Stimulated activated CD8-positive, alpha-beta memory T cell treated with anti-CD3 and anti-CD28 coated beads, Interleukin-12 subunit alpha, Interleukin-12 subunit beta, amount 100 ng/mL, for 1 hour (primary cell): ENCODE measurements at regions not wholly inside any gene's neighbourhood (a gene's known extent, or its start where the extent isn't known, plus 50 kb on each side); places are given as distances from the start of the nearest gene placed in this dataset.
"Not testable (repeated sequence)": the region's sequence is repeated elsewhere in the genome, so short reads cannot be mapped to it uniquely, and the experiment has no call there.

Source experiments
- DNase-seq: peaks from one replicate; pipeline ENCODE4 v3.0.0-alpha.2; 2020; ENCODE audit warnings: low read depth

DNA sequence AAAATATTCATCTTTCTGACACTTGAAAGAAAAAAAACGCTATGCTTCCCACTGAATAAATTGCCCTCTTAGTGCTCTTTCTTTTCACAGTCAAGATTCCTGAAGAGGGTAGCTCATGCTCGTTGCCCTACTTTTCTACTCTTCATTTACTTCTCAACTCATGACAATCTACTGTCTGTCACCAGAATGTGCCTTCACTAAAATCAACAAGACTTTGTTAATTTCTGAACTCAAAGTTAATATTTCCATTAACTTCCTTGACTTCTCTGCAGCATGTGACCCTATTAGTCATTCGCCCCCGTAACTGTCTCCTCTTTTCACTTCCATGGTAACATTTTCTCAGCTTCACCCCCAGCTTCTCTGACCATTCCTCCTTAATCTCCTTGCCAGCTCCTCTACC is 98.9 kb upstream of the MAPRE2 start:
- no peak for DNase-seq

DNA sequence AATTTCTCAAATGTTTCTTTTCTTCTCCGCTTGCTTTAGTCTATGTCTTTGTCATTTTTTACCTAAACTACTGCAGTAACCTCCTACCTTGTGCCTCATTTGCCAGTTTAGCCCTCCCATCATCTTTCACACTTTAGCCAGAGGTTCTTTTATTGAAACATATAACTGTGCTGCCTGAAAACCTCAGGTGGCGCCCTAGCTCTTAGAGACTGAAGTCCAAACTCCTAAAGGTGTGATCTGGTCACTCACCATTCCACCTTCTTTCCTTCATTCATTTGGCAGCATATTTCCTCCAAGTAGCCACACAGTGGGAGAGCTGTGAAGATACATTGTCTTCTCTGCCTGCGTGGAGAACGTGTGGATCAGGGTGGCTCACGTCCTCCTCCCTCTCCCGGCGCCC is 98.2 kb upstream of the MAPRE2 start:
- DNase-seq: no peak

DNA sequence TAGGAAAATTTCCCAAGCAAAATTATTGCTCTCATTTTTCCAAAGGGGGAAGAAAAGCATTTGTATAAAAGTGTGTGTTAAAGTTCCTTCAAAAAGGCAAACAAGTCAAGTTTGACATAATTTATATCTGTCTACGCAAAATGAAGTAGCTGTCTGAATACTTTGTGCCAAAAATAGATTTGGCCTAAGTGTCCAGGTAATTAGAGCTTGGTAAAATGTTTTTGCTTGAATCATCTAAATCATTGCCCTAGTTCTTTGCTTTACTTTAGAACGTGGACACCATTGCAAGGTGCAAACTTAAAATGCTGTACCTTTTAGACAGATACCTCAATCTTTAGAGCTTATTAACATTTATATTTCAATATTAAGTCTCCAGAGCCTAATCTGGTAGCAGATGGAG is 97.6 kb upstream of the MAPRE2 start:
- DNase-seq: no peak

DNA sequence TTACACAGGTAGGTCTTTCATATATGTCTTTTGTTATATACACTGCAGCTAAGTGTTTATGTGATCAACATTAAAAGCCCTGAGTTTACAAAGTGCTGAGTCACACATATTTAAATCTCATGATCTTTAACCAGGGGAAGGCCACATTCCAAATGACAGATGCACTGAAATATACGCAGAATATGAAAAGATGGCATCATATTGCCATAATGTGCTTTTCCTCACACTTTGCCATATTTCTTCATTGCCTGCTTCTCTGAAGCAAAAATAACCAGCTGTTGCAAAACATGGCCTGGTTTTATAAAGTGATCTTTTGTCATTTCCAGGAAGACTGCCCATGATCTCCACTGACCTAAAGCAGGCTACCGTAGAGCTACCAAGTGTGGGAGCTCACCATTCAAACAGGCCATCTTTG is 93.5 kb upstream of the MAPRE2 start:
- no peak for DNase-seq

DNA sequence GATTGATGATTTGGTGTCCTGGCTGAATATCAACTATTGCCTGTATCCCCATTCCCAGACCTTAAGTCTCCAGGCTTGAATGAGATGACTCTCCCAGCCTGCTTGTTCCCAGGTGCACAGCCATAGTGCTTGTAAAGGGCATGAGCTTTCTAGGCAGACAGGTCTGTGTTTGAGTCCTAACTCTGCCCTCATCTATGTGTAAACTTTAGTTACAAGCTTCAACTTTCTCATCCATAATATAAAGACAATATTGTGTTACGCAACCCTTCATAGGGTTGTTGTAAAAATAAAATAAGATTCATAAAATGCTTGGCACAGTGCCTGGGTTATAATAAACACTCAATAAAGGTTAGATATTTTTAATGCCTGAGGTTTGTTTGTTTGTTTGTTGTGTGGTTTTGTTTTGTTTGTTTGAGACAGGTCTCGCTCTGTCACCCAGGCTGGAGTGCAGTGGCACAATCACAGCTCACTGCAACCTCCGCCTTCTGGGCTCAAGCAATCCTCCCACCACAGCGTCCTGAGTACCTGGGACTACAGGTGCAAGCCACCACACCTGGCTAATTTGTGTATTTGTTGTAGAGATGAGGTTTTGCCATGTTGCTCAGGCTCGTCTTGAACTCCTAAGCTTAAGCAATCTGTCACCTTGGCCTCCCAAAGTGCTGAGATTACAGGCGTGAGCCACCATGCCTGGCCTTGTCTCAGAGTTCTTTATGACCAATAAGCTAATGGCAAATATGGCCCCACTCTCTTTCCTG is 89.4 kb upstream of the MAPRE2 start:
- no peak for DNase-seq

DNA sequence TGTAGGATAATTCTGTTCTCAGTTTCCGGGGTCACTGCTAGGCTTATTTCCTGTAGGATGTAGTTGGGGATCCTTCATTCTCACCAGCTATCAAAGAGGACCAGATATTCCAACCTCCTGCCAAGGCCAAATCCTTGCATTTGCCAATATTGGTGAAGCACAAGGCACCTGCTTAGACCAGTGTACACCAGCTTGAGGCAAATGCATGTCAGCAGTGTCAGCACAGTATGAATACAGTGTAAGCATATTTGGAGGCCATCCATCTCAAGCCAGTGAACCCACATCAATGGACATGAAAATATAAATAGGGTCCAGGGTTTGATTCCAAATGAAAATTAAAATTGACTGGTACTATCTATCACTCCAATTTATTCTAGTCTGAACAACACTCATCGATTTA is 88.0 kb upstream of the MAPRE2 start:
- no peak for DNase-seq

DNA sequence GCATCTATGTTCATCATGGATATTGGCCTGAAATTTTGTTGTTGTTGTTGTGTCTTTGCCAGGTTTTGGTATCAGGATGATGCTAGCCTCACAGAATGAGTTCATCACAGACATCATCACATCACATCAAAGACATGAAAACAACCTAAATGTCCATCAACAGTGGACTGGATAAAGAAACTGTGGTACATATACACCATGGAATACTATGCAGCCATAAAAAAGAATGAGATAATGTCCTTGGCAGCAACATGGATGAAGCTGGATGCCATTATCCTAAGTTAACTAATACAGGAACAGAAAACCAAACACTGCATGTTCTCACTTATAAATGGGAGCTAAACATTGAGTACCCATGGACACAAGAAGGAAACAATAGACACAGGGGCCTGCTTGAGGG is 85.7 kb upstream of the MAPRE2 start:
- DNase-seq: not testable (repeated sequence)

DNA sequence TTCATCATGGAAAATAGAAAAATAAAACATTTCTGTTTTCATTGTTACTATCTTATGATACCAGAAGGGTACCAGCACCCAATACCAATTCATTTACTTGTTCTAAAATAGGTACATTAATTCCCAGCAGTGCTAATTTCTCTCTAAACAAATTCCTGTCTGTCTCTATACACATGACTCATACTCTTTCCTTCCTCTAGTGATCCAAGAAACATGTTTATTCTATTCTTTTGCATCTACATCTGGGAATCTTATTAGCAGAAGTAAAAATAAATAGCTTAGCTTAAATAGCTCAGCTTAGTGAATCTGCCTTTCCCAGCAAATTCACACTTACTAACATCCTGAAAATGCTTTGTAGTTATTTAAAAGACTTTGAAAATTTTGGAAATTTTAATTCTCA is 84.5 kb upstream of the MAPRE2 start:
- no peak for DNase-seq

DNA sequence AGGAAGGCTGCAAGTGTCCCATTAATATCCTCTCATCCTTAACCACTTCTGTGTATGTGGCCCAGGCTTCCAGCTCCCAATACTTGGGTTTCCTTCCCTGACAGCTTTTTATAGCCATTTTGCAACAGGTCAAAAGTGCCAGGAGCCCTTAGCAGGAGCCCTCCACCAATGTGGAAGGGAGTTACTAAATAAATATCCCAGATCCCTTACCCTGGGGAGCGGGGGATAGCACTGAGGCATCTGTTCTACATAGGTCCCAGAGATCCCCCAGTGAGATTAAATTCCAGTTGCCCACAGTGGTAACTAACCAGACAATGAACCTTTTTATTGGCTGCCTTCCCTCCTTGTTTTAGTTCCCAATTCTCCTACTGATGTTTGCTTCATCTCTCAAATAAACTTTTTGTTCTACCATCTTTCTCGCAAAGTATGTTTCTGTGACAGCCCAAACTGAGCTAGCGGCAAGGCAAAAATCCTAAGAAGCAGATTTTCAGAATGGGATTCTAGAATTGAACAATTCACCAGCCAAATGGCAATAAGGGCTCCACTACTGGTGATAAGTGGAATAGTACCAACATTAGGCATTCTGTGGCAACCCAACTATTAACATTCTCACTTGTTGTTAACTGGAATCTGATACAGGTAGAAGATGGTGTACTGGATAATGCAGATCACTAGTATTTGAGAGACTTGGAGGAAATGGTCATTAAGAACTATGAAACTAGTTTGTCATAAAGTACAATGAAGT is 83.9 kb upstream of the MAPRE2 start:
- DNase-seq: no peak

DNA sequence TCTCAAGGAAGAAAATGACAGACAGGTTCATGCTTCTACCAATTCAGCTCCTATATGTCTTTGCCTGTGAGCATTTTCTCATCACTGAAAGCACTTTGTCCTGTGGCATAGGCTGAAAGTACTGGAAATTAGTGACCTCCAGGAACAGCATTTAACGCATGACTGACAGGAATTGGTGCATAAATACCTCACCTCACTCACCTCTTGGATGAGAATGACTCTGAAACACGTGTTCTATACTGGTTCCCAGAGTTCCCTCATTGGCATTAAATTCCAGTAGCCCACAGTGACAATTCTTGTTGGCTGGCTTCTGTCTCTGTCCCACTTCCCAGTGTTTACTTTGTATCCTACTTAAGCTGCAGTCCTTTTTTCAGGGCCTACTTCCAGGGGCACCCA is 83.4 kb upstream of the MAPRE2 start:
- DNase-seq: no peak

DNA sequence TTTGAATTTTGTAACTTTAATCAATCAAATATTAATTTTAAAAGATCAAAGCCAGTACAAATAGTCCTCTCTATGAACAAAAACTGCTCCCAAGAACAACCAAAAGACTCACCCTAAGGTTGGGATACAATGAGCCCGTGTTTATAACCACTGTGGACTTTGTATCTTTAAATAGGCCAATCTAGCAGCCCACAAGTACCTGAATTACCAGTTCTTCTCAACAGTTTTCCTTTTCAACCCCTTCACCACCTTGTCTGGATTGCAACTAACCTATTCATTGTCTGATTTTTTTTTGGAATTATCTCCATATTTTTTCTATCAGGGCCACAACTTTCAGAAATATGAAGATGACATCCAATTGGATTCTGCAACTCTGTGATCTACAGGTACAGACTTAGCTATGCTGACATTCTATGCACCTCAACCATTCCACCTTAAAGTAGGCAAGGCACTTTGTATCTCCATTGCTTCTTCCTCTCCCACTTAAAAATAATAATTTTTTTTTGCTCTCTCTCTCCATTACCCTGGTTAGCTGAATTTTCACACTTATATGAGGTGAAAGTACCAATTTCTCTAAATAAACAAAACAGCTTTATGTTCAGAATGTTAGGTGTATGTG is 81.9 kb upstream of the MAPRE2 start:
- no peak for DNase-seq

DNA sequence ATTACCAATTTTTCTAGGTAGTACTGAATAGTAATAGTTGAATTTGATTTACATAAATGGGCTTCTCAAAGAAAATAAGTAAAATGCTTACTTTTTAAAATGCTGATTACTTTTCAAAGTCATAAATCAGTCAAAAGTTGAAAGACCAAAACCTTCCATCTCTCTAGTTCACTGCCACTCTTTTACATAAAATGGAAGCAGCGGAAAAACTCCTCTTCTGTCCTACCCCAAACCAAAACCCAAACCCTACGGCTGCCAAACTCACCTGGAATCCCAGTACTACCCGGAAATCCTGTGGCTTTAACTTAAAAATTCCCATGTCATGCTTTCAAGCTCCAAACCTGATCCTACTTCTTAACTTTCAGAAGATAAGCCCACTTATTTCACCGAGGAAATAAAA is 81.2 kb upstream of the MAPRE2 start:
- DNase-seq: no peak

DNA sequence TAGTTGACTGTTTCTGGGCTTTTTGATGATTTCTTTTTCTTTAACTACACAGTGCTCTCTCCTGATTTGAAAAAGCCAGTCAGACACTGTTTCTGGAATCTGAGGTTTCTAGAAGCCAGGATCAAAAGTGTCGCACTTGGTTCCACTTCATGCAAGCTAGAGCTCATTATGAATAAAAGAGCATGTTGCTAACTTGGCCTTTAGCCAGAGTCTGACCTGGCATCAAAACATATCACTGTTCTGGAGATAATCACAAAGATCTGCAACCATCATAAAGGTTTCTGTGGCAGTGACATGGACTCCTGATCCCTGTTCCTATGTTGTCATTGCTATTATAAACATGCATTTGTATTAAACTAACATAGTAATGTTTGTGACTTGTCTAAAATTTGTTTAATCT is 76.1 kb upstream of the MAPRE2 start:
- no peak for DNase-seq

DNA sequence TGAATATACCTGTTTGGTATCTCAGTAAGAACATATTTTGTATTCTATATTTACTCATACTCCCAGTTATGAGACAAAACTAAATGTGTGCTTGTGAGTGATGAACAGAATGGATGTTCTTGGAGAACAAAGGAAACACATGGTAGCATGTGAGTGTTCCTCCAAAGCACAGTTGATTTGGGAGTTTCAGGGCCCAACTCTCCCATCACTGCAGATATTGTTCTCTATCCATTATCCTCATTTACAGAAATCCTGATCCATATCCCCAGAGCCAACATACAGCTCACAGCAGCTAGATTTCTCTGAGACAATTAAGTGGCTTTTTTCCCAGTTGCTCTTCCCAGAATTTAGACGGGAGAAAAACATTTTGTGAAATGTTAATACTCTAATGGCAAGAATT is 75.6 kb upstream of the MAPRE2 start:
- DNase-seq: no peak

DNA sequence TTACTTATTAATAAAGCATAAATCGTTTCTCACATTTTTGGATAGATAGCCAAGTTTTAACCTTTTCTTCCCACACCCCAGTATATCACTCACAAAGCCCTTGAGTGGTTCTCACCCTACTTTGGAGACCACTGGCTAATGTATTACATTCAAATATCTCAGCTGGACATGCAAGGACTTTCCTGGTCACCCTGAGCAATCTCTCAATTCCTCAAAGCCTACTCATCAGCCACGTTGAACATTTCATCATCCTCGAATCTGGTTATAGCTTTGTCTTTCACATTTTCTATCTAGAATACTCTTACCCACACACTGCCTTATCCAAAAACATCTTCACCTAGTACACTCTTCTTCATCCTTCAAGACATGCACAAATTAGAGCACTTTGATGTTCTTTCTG is 71.1 kb upstream of the MAPRE2 start:
- DNase-seq: no peak

DNA sequence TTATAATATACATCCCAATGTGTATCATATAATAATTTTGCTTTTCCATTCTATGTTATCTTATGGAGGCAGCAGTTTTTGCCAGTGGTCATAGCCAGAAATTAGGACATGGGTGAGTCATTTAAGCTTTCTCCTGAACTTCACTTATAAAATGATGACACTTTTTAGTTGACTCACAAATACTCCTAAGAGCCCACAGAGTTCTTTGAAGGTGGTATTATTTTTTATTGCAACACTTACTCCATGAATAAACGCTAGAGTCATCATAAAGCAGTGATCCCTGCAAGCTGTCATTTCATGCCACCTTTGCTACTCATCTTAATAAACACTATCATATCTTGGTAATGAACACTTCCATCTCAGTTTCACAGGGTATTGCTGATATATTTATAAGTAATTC is 69.9 kb upstream of the MAPRE2 start:
- no peak for DNase-seq

DNA sequence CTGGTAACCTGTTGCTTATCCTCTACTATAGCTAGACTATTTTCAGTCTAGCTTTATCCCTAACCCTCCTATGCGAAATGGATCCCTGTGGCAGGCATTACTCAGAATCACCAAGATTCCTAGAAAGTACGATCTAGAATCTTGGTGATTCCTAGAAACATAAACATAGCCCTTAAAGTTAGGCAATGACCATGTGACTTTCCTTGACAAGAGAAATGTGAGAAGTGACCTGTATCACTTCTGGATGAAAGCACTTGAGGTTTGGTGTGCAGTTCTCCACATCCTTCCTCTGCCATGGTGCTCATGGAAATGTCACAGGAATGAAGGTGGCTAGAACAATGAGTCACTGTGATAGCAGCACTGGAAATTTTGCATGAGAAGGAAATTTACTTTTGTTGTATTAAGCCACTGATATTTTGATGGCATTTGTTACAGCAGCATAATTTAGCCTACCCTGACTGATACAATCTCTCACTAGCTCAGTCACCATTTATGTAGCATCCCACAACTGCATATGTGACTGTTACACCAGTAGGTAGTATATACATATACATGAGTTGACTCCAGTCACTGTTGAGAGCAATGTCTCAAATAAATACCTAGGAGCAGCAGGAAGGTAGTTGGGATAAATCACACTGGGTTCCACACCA is 68.3 kb upstream of the MAPRE2 start:
- DNase-seq: no peak

DNA sequence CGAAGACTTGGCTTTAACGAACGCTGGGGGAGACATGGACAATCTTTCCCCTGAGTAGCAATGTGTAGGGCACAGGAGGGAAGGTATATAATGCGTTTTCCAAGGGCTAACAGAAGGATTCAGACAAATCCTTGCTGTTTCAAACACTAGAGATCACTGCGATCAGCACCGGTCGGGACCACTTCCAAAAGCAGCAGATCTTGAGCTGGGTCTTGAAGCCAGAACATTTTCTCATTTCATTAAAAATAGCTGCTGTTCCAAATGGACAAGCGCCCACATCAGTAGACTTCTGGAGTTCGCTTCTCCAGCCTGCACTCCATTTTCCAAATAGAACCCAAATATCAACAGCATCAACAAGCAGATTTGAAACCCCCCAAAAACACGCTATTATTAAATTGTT is 65.1 kb upstream of the MAPRE2 start:
- no peak for DNase-seq

DNA sequence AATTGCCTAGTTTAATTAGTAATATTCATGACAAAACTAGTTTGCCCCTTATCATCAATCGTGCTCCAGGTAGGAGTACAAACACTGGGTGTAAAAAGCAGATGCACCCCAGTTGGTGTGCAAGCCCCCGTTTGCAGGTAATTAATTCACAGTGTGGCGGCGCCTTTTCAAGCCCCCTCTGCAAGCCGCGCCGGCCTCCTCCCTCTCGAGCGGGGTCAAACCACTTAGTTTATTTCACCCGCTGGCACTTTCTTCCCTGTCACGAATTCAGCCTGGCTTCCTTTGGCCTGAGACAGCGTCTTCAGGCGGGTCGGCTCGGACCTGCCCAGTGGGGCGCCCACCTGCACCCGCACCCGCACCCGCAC is 64.7 kb upstream of the MAPRE2 start:
- no peak for DNase-seq

DNA sequence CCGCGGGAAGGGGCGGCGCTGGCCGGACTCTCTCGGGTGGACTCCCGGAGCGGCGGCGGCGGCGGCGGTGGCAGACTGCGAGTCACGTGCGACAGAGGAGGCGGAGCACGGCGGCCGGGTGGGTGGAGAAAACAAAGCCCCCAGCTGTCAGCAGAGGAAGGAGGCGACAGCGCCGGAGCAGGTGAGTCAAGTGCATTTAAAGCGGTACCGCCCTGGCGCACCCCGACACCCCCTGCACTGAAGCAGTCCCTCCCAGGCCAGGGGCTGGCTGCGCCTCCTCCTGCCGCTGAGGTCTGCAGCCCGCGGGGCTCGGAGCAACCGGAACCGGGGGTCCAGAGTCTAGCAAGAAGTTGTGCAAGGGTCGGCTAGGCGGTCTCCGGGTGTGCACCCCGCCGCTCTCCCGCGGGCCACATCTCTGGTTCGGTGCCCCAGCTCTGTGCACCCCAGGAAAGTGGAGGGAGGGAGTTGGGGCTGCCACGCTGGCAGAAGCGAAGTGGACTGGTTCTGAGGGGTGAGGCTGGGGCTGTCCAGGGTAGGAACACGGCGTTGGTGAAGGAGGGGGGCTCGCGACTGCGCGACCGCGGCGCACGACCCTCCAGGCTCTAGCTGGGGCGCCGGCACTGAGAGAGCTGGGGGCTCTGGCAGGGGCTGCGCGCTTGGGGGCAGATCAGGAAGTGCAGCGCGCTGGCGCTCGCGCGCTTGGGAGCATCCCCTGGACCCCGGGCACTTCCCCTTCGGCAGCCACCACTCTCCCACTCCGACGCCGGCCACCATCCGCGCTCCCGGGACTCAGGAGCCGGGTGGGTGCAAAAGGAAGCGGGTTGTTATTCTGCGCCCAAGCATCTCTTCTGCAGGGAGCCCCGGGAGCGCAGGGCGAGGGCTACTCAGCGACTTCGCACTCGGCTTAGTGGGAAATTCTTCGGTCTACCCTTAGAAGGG is 64.0 kb upstream of the MAPRE2 start:
- peak; percentile 70 for DNase-seq

DNA sequence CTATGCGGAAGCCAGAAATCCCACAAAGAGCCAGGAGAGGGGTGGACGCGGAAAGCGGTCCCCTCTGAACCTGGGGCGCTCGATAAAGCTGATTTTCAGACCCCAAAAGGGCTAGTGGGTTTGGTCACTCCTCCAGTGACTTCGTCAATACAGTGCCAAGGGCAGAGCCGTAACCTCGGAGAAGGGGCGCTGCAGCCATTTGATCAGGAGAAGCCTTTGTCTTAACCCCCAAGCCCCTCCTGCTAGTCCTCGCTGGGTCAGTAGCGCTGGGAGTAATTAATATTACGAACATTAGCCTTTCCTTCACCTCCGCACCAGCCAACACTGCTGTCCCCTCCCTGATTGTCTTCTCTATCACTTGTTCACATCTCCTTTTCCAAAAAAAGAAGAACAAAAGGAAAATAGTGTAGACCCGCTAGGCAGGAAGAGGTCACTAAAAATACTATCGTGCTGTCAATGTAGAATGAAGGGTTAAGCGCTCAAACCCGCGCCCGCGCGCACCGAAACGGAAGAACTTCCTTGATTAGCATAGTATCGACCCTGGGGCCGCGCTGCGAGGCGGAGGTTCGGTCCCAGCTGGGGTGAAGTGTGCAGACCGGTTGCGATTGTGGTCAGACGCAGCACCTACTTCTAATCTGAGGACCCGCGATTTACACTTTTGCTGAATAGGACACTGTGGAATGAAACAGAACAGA is 63.2 kb upstream of the MAPRE2 start:
- DNase-seq: peak; percentile 29
